ENCODE measurements at regions not wholly inside any gene's neighbourhood (a gene's known extent, or its start where the extent isn't known, plus 50 kb on each side); places are given as distances from the start of the nearest gene placed in this dataset.

GRCh38 chr5:8050616-8051175 is 181.7 kb downstream of the MTRR start:
- 38 to 49% methylated on average over 2 of the region's 2 CpGs for WGBS, 2 donors

GRCh38 chr5:8053270-8053669 is 184.3 kb downstream of the MTRR start:
- no peak for ATAC-seq
- TF ChIP-seq CTCF (IDR thresholded peaks at IDR 0.05), result no peak

More at GRCh38 chr5:8050616-8051175, 181.7 kb downstream of the MTRR start:
- peaks cover 0 to 6% (median 0%) of the 10 kb centered on the region in 11 donors for H3K9me3 ChIP-seq
- no peaks in the 10 kb centered on the region for H3K36me3 ChIP-seq
- no peak overlapping the region for H3K27ac ChIP-seq
- intact Hi-C loops (cut with DNase I), result no loop called here
- H3K27me3 ChIP-seq, result no peaks in the 10 kb centered on the region
- ATAC-seq, result no peak
- TF ChIP-seq CTCF (IDR thresholded peaks at IDR 0.05), result no peak
- DNase-seq, result no peak
- no peak overlapping the region for H3K4me3 ChIP-seq
- no peaks in the 10 kb centered on the region for H3K4me1 ChIP-seq

GRCh38 chr5:8057769-8058168 is 188.8 kb downstream of the MTRR start:
- no peak for TF ChIP-seq CTCF (IDR thresholded peaks at IDR 0.05)
- no peaks in the 10 kb centered on the region for H3K9me3 ChIP-seq
- peaks cover 0 to 4% (median 0%) of the 10 kb centered on the region in 7 donors for H3K27me3 ChIP-seq
- no peaks in the 10 kb centered on the region for H3K4me1 ChIP-seq
- ATAC-seq, result peak in 2 of 8 donors; percentile 19 to 57
- no peak for DNase-seq
- no peaks in the 10 kb centered on the region for H3K36me3 ChIP-seq
- no peak overlapping the region for H3K27ac ChIP-seq
- intact Hi-C loops (cut with DNase I), result no loop called here
- no peak overlapping the region for H3K4me3 ChIP-seq
- WGBS, 2 donors, result 50 to 58% methylated on average over 7 of the region's 7 CpGs

More at GRCh38 chr5:8053270-8053669, 184.3 kb downstream of the MTRR start:
- 89% methylated on average over 13 of the region's 13 CpGs for WGBS, 2 donors
- no peaks in the 10 kb centered on the region for H3K4me1 ChIP-seq
- H3K4me3 ChIP-seq, result no peak overlapping the region
- no peak overlapping the region for H3K27ac ChIP-seq
- H3K9me3 ChIP-seq, result peaks cover 0 to 6% (median 0%) of the 10 kb centered on the region in 11 donors
- H3K36me3 ChIP-seq, result no peaks in the 10 kb centered on the region
- peaks cover 0 to 4% (median 0%) of the 10 kb centered on the region in 7 donors for H3K27me3 ChIP-seq
- intact Hi-C loops (cut with DNase I), result no loop called here
- DNase-seq, result no peak

GRCh38 chr5:8058616-8059190 is 189.8 kb downstream of the MTRR start:
- no peak overlapping the region for H3K27ac ChIP-seq
- no peaks in the 10 kb centered on the region for H3K4me1 ChIP-seq
- intact Hi-C loops (cut with DNase I), result no loop called here
- peaks cover 0 to 4% (median 0%) of the 10 kb centered on the region in 7 donors for H3K27me3 ChIP-seq
- no peak overlapping the region for H3K4me3 ChIP-seq
- 87 to 89% methylated on average over 16 of the region's 16 CpGs for WGBS, 2 donors
- H3K9me3 ChIP-seq, result no peaks in the 10 kb centered on the region
- ATAC-seq (no peak), DNase-seq (no peak)
- no peaks in the 10 kb centered on the region for H3K36me3 ChIP-seq
- no peak for TF ChIP-seq CTCF (IDR thresholded peaks at IDR 0.05)

All from heart right ventricle (tissue), 16 donors.